Panc1 (cell line): ENCODE measurements at regions not wholly inside any gene's neighbourhood (a gene's known extent, or its start where the extent isn't known, plus 50 kb on each side); places are given as distances from the start of the nearest gene placed in this dataset.

Source experiments
- ATAC-seq: fragments of 200-7000 bp; cut with Tn5 transposase; 2 replicates; pipeline ENCODE4 v1.9.1; 2020; ENCODE audit warnings: mild to moderate bottlenecking, moderate library complexity
- BruUV-seq: library from RNA; stranded (reverse); fragments of 400-500 nt; replicated peaks from 2 replicates; lab custom pipeline; 2021; lab: Mats Ljungman, UMichigan
- CTCF ChIA-PET: fragments of 300-600 bp; sonication (Branson Sonifier 250); formaldehyde crosslinking; loops from one replicate; lab custom pipeline; 2022; ENCODE audit warnings: antibody characterized with exemption; lab: Charles Lee
- POLR2A ChIA-PET: fragments of 300-600 bp; sonication (Branson Sonifier 250); formaldehyde crosslinking; loops from one replicate; lab custom pipeline; 2022; ENCODE audit warnings: antibody characterized with exemption; lab: Charles Lee
- DNase-seq: peaks from one replicate; pipeline ENCODE4 v3.0.0-alpha.2; 2010; ENCODE audit warnings: low read depth, low spot score
- H3K27ac ChIP-seq: 2 replicates; pipeline ENCODE4 v1.5.1; 2011; ENCODE audit warnings: mild to moderate bottlenecking, low read length, inconsistent platforms
- H3K27me3 ChIP-seq: fragments of 200-500 bp; sonication (Bioruptor generic); 2 replicates; pipeline ENCODE4 v1.6.0; 2014; ENCODE audit warnings: low read length, inconsistent platforms; ENCODE audit not compliant: control insufficient read depth, insufficient read depth
- H3K36me3 ChIP-seq: fragments of 200-500 bp; sonication (Bioruptor generic); 2 replicates; pipeline ENCODE4 v1.5.1; 2014; ENCODE audit warnings: inconsistent platforms, mild to moderate bottlenecking, low read length, moderate library complexity; ENCODE audit not compliant: control insufficient read depth, insufficient read depth
- H3K4me1 ChIP-seq: 2 replicates; pipeline ENCODE4 v1.5.1; 2011; ENCODE audit warnings: inconsistent platforms, mild to moderate bottlenecking, low read length, moderate library complexity; ENCODE audit not compliant: control insufficient read depth, insufficient read depth
- H3K4me3 ChIP-seq, 2 experiments: 2 replicates each; pipeline ENCODE4 v1.5.1; 2011 to 2012; ENCODE audit warnings: low read depth in 2 of 2, low read length in 2 of 2, mild to moderate bottlenecking in 2 of 2, inconsistent platforms in 1 of 2, moderate library complexity in 1 of 2
- H3K9me3 ChIP-seq: fragments of 200-500 bp; sonication (Bioruptor generic); 2 replicates; pipeline ENCODE4 v1.5.1; 2014; ENCODE audit warnings: low read depth, mild to moderate bottlenecking, inconsistent platforms, low read length, moderate library complexity; ENCODE audit not compliant: control insufficient read depth, insufficient read depth
- CTCF ChIP-seq: fragments of 450-650 bp; IDR thresholded peaks from 2 replicates; pipeline ENCODE4 v1.5.1; 2017; ENCODE audit warnings: mild to moderate bottlenecking
- POLR2AphosphoS5 ChIP-seq: IDR thresholded peaks from 2 replicates; pipeline ENCODE4 v1.6.1; 2012; ENCODE audit warnings: mild to moderate bottlenecking, low read depth, low read length, moderate library complexity
- REST ChIP-seq, 2 experiments: IDR thresholded peaks; 2 replicates each; pipeline ENCODE4 v1.6.1; 2011 to 2012; ENCODE audit warnings: low read depth in 2 of 2, control low read depth in 1 of 2, low read length in 1 of 2, mild to moderate bottlenecking in 1 of 2, moderate library complexity in 1 of 2; ENCODE audit not compliant: insufficient read depth in 1 of 2
- SIN3A ChIP-seq: IDR thresholded peaks from 2 replicates; pipeline ENCODE4 v1.6.1; 2012; ENCODE audit warnings: low read depth, mild to moderate bottlenecking, low read length, moderate library complexity, borderline replicate concordance; ENCODE audit not compliant: insufficient read depth
- TCF7L2 ChIP-seq: IDR thresholded peaks from 2 replicates; pipeline ENCODE4 v1.6.1; 2011; ENCODE audit warnings: mild to moderate bottlenecking, low read depth, low read length, inconsistent platforms
- in situ Hi-C: cut with HindIII; loops from 2 replicates; pipeline ENCODE4 v1.10.0; 2016; ENCODE audit warnings: low sequenced_read_pairs, low pct_unique_long_range_greater_than_20kb
- intact Hi-C: fragments of 100-400 bp; cut with micrococcal nuclease; formaldehyde crosslinking; loops from one replicate; pipeline ENCODE4 v1.10.0; 2022; ENCODE audit not compliant: unreplicated experiment

- TF ChIP-seq SIN3A: no peak
- TF ChIP-seq REST (IDR thresholded peaks at IDR 0.05; ENCODE audit: insufficient read depth in 1 of 2, low read depth in 2 of 2, low read length in 1 of 2): no peak
- TF ChIP-seq POLR2AphosphoS5: no peak
- Histone ChIP-seq H3K9me3 (no peaks in the 10 kb centered on the region), H3K4me3 (no peak overlapping the region), H3K36me3 (no peaks in the 10 kb centered on the region), H3K27ac (no peak overlapping the region), H3K27me3 (no peaks in the 10 kb centered on the region; the same call in 1 of the 2 replicates), H3K4me1 (no peaks in the 10 kb centered on the region)
- ChIA-PET POLR2A (no interaction called here), CTCF (no interaction called here)
- ATAC-seq (no peak), DNase-seq (no peak)
- no TSS peak for BruUV-seq
- in situ Hi-C loops: no loop called here
- intact Hi-C loops: no loop called here
Measured at GRCh38 chr4:129326571-129327460, 230.9 kb downstream of the C4orf33 start.

GRCh38 chr4:129327637-129328036, 231.7 kb downstream of the C4orf33 start:
- BruUV-seq: no TSS peak
- Histone ChIP-seq H3K4me3 (no peak overlapping the region), H3K27ac (no peak overlapping the region), H3K9me3 (no peaks in the 10 kb centered on the region), H3K27me3 (no peaks in the 10 kb centered on the region), H3K4me1 (no peaks in the 10 kb centered on the region), H3K36me3 (no peaks in the 10 kb centered on the region)
- DNase-seq (no peak), ATAC-seq (no peak)
- no peak for TF ChIP-seq CTCF
- TF ChIP-seq TCF7L2: no peak
- TF ChIP-seq POLR2AphosphoS5: no peak
- TF ChIP-seq SIN3A: no peak
- no peak for TF ChIP-seq REST (IDR thresholded peaks at IDR 0.05; ENCODE audit: insufficient read depth in 1 of 2, low read depth in 2 of 2, low read length in 1 of 2)
- intact Hi-C loops (no loop called here), in situ Hi-C loops (no loop called here)
- POLR2A ChIA-PET: no interaction called here
- CTCF ChIA-PET: no interaction called here
